Heart left ventricle (tissue), 13 donors: ENCODE measurements at regions not wholly inside any gene's neighbourhood (a gene's known extent, or its start where the extent isn't known, plus 50 kb on each side); places are given as distances from the start of the nearest gene placed in this dataset.

Source experiments
- POLR2A ChIP-seq, 2 donors: fragments of 450-650 bp; IDR thresholded peaks; one replicate each; pipeline ENCODE4 v1.6.1; 2017; ENCODE audit warnings: antibody characterized with exemption in 2 of 2, mild to moderate bottlenecking in 2 of 2, moderate library complexity in 2 of 2
- TF ChIP-seq, protein P1 (sequence below), 12 donors: fragments of 200-600 bp; sonication (generic) in 4 of 12; IDR thresholded peaks; one replicate each; pipeline versions ENCODE4 v1.5.0 to v1.8.0; 2018 to 2022; ENCODE audit warnings: antibody characterized with exemption in 12 of 12, mild to moderate bottlenecking in 5 of 12
- donor health status: ischemic (EF 13 %, LVEDD 7.1; RV severe dilation, severe dysfunction).
- donor health status: DM: no; HTN: yes; CAD: no.
- donor health status: DM: no; HTN: no; CAD: no.
- donor health status: ischemic (EF 25% LVEDD 6.9; RV normal size, moderate dysfunction).
- donor health status: ischemic (EF 25% LVEDD 5.7; RV mildly dilated, moderate dysfunction).
- donor health status: ischemic (EF 35%, LVEDD 5.7; RV mildly dilated, moderate dysfunction).
- donor health status: nonischemic (EF 11% LVEDD 7.7; RV severe dilation, severe dysfunction).
- donor health status: DM: yes; HTN: yes; CAD: no.
- donor health status: PGD.
- donor health status: ischemic (EF 29% LVEDD 5.4; RV normal size, mild dysfunction).
- donor health status: nonischemic (EF 23%, LVEDD 6.1; RV moderate dilation, normal function).

GRCh38 chr5:75964008-75964407 is 119.2 kb upstream of the SV2C start:
- TF ChIP-seq, protein P1, sequence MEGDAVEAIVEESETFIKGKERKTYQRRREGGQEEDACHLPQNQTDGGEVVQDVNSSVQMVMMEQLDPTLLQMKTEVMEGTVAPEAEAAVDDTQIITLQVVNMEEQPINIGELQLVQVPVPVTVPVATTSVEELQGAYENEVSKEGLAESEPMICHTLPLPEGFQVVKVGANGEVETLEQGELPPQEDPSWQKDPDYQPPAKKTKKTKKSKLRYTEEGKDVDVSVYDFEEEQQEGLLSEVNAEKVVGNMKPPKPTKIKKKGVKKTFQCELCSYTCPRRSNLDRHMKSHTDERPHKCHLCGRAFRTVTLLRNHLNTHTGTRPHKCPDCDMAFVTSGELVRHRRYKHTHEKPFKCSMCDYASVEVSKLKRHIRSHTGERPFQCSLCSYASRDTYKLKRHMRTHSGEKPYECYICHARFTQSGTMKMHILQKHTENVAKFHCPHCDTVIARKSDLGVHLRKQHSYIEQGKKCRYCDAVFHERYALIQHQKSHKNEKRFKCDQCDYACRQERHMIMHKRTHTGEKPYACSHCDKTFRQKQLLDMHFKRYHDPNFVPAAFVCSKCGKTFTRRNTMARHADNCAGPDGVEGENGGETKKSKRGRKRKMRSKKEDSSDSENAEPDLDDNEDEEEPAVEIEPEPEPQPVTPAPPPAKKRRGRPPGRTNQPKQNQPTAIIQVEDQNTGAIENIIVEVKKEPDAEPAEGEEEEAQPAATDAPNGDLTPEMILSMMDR (IDR thresholded peaks at IDR 0.05): no peak
- no peak for TF ChIP-seq POLR2A (IDR thresholded peaks at IDR 0.05)
